Limb (tissue), 2 donors: ENCODE measurements at regions not wholly inside any gene's neighbourhood (a gene's known extent, or its start where the extent isn't known, plus 50 kb on each side); places are given as distances from the start of the nearest gene placed in this dataset.
A peak's percentile ranks its signal among the peaks of the same experiment; 100 is the strongest.

ENCODE experiments used
- DNase-seq, 2 donors: peaks; one replicate each; pipeline ENCODE4 v3.0.0-alpha.2; 2016; ENCODE audit errors: extremely low spot score in 2 of 2

DNA sequence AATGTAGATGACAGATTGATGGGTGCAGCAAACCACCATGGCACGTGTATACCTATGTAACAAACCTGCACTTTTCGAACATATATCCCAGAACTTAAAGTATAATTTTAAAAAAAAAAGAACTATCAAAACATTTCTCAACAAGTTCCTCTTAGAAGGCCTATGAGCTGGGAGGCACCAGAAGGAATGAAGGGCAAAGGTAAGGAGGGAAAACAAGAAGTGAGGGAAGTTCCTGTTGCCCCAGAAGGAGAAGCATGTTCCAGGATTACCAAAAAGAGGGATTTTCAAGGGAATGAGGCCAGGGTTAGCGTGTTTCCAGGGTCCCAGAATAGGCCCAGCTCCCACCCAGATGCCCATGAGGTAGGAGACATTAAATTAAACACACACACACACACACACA is 361.0 kb downstream of the SETD4 start:
- no peak for DNase-seq

DNA sequence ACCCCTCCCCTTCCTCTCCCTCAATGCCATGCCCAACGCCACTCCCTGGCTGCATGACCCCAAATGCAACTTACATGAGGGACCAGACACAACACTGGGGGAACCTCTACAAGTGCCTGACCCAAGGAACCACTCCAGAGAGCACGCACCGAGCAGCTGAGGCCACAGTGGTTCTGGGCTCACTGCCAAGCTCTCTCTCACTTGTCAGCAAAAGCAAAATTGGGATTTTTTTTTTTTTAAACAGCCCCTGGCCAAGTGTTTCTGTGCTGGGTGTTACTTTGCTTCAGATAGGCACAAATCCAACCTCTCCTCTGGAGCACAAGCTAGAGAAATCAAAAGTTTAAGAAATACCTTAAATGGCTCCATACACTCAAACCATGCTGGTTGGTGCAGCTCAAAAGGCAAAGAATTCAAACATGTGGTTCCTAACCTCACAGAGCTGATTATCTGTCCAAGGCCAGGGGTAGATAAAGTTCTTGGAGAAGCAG is 363.0 kb downstream of the SETD4 start:
- DNase-seq: peak; percentile 62 to 73

DNA sequence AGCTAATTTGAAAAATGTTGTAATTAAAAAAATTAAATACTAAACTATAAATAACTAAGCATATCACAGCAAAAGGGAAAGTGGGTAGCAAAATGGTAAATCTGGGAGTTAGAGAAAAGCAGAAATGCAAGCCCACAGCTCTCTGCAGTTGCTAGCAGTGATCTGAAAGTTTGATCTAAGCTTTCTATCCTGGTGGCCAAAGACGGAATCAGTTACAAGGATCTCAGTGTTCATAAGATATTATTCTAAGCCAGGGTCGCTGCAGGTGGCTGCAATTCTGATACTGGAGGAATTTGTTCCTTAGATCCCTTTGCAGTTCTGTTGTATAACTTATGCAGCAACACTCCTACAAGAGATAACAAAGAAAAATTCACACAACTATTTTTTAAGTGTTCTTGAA is 363.7 kb downstream of the SETD4 start:
- no peak for DNase-seq

- no peak for DNase-seq
Observed at GRCh38 chr21:35692311-35692710, 368.0 kb downstream of the SETD4 start.

DNA sequence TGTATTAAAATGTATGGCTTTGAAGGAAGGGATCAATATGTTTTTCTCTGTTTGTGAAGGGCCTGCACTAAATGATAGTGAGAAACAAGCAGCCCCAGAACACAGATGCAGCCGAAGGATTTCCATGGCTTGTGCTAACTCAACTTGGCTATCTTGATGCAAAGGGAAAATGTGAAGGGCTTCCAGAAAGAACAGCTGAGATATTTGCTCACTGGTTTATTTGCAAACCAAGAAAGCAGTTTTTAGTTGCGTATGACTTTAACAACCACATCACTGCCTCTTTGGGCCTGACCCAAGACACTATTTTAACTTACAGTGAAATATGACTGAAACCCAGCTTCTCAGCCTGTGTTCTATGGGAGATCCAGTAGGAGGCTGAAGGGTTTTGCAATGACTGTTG is 369.9 kb downstream of the SETD4 start:
- no peak for DNase-seq

GRCh38 chr21:35686156-35686555 is 374.2 kb downstream of the SETD4 start:
- DNase-seq: no peak

GRCh38 chr21:35683664-35684304 is 376.5 kb downstream of the SETD4 start:
- no peak for DNase-seq

GRCh38 chr21:35682904-35683549 is 377.3 kb downstream of the SETD4 start:
- DNase-seq: no peak

DNA sequence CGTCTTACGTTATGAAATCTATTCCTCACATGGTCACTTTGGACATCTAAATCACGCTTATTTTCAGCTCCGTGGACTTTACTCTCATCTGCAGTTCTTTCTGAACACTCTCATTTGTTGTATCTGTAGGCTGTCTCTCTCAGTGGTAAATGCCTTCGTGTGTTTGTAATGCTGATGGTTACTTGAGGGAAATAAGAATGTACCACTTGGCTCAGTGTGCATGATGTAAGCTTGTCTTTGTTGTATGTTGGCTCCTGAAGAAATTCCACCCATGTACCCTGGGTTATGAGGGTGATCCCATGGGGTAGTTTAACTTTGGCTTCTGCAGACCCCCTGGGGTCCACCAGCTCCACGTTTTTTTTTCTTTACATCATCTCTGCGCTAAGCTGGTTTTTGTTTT is 378.4 kb downstream of the SETD4 start:
- no peak for DNase-seq

GRCh38 chr21:35679076-35679475 is 381.2 kb downstream of the SETD4 start:
- DNase-seq: no peak

DNA sequence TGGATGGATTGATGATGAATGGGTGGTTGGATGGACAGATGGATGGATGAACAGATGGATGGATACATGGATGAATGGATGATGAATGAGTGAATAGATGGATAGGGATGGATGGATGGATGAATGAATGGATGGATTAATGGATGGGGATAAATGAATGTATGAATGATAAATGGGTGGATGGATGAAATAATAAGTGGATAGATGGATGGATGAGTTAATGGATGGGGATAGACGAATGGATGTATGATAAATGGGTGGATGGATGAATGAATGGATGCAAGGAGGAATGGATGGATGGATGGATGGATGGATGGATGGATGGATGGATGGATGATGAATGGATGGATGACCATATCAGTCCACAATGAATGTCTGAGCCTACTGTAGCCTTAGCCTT is 381.9 kb downstream of the SETD4 start:
- no peak for DNase-seq

- no peak for DNase-seq
Observed at GRCh38 chr21:35677298-35677841, 383.0 kb downstream of the SETD4 start.

DNA sequence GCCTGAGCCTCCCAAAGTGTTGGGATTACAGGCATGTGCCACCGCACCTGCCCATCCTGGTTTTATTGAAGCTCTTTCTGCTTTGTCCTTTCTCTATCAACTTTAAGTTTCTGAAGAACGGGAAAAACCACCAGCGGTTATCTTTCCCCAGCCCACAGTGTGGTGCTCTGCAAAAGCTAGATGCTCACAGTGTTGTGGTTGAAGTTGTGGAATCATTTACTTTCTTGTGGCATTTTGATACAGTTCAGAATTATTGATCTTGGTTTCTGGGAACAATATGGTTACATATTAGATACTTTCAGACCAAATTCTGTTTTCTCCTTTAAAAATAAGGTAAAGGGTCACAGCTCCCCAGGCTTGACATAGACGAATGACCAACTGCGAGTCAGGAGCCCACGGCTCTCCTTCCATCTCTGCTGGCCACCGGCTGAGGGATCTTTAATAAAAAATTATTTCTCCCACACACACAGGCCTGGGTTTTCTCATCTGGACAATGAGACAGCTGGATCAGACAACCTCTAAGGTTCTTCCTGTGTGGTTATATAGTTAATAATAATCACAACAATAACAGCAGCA is 385.3 kb downstream of the SETD4 start:
- no peak for DNase-seq

- no peak for DNase-seq
Observed at GRCh38 chr21:35674091-35674671, 386.1 kb downstream of the SETD4 start.

GRCh38 chr21:35672313-35672712 is 388.0 kb downstream of the SETD4 start:
- no peak for DNase-seq

DNA sequence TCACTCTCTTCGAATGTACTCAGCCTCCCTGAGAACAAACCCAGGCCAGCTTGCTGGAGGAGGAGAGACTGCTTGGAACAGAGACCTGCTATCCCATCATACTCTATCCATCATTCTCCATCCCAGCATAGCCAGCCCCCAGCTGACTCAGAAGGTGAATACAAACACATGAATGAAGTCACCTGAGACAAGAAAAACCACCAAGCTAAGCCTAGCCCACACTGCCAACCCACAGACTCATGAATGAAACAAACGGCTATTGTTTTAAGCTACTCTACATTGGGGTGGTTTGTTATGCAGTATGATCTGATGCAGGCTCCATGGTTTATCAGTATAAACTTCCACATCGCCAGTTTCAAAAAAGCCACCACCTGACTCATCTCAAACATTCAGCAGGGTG is 395.6 kb downstream of the SETD4 start:
- DNase-seq: no peak

DNA sequence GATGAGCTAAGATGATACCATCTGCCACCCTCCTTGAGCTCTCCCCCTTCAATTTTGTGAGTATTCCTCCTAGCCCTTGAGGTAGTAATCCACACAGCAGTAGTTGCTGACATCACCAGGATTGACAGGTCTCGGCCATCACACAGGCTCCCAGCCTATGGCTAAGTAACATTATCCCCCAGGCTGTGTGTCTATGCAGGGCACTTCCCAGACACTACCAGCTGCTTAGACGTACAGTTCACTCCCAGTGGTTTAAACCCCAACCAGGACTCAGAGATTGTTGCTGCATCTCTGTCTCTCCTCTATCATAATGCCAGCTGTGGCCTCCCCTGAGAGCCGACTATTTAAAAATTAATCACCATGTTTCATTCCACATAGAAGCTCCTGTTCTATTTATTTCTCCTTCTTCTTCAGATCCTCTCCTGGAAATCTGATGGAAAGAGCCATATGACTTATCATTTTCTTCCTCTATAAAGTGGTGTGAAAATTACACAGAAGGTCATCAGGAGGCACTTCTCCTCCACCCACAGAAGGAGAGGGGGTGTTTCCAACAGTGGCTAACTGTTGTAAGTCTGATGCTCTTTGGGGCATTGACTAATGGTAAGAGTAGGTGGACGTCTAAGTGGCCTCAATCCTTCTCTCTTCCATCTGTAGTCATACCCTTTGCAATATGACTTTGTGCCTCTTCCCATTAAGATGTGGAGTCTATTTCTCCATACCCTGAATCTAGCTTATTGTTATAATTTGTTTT is 396.3 kb downstream of the SETD4 start:
- DNase-seq: no peak

DNA sequence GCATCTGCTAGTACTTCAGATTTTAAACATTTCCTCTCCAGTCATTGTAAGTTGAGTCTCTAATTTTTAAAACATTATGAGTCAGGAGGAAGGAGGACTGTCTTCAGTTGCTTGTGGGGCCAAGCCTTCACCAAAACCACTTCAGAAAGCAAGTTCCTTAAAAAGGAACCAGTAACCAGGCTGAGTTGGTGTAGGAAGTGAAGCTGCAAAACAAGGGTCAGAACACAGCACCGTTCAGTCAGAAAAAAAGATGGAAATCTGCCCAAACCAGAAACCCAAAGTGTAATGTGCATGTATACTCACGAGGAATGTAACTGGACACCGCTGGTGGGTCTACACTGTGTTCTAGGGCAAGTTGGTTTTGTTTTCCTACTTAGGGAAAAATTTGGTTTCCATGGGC is 402.1 kb downstream of the SETD4 start:
- peak in 1 of 2 donors; percentile 25 for DNase-seq

DNA sequence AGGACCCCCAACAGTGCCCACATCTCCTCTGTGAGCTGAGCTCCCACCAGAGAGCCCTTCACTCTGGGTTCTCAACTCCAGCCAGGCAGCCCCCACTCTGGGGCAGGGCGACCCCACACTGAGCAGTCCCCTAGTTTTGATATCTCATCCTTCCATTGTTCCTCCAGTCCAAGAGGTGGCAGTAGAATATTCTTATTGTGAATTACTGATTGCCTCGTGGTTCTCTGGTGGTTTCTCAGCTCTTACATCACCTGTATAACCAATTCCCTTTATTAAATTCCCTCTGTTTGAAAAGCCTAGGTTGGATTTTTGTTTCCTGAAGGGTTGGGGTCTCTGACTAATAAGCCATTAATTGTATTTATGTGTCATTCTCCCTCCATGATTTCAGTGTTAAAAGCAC is 407.5 kb downstream of the SETD4 start:
- no peak for DNase-seq

DNA sequence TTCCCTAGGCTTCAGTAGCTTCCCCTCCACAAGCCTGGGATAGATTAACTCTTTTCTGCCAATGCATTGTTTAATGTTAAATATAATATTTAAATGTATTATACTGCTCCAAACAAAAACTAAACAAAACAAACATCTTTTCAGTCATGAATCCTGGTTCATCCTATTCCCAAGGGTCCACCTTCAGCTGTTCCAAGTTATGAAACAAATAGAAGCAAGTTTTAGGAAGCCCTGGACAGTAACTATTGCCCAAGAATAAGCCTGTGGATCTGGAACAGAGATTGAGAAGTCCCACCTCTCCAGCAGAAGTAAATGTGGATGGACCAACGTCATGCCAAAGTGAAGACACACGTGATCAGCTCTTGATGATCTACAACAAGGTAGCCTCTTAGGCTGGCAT is 408.1 kb downstream of the SETD4 start:
- no peak for DNase-seq

- DNase-seq: no peak
Observed at GRCh38 chr21:35651196-35651595, 409.1 kb downstream of the SETD4 start.

GRCh38 chr21:35649186-35649585 is 411.1 kb downstream of the SETD4 start:
- no peak for DNase-seq
